AG09309 (cell line): ENCODE measurements at regions not wholly inside any gene's neighbourhood (a gene's known extent, or its start where the extent isn't known, plus 50 kb on each side); places are given as distances from the start of the nearest gene placed in this dataset.

Experiments used
- DNase-seq: peaks from one replicate; pipeline ENCODE4 v3.0.0-alpha.2; 2010; ENCODE audit warnings: low read depth
- H3K4me3 ChIP-seq: 2 replicates; pipeline ENCODE4 v1.5.1; 2011; ENCODE audit warnings: mild to moderate bottlenecking, low read depth, low read length, moderate library complexity; ENCODE audit not compliant: control insufficient read depth
- CTCF ChIP-seq: IDR thresholded peaks from 2 replicates; pipeline ENCODE4 v1.5.1; 2011; ENCODE audit warnings: mild to moderate bottlenecking, low read depth, low read length, inconsistent platforms; ENCODE audit not compliant: insufficient read depth, control insufficient read depth; ENCODE audit errors: missing control alignments

DNA sequence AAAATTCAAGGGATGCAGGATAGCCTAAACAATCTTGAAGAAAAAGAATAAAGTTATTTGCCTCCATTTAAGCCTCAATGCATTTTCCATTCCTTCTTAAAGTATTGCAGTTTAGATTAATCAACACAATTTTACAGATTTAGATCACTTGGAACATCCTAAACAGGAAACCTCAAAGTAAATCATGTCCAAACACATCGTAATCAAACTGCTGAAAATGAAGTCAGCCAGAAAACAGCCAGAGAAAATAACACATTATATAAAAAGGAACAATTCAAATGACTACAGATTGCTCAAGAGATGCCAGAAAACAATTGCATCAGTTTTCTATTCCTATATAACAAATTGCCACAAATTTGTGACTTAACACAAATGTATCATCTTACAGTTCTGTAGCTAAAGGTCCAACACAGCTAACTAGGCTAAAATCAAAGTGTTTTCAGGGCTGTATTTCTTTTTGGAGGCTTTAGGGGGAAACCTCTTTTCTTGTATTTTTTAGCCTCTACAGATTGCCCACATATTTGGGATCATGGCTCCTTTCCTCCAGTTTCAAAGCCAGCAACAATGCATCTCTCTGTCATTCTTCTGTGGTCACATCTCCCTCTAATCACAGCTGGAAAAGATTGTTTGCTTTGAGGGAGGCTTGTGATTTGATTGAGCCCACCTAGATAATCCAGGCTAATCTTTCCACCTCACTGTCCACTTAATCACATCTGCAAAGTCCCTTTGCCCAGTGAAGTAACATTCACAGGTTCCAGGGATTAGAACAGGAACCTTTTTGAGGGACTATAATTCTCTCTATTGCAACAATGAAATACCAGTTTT lies 543.3 kb upstream of the UBE2E2 start:
- TF ChIP-seq CTCF = no peak
- DNase-seq = no peak
- H3K4me3 ChIP-seq = no peak overlapping the region

- no peak for TF ChIP-seq CTCF
- H3K4me3 ChIP-seq = no peak overlapping the region
- DNase-seq = no peak
These were observed 542.5 kb upstream of the UBE2E2 start for GRCh38 chr3:22660606-22661005.

DNA sequence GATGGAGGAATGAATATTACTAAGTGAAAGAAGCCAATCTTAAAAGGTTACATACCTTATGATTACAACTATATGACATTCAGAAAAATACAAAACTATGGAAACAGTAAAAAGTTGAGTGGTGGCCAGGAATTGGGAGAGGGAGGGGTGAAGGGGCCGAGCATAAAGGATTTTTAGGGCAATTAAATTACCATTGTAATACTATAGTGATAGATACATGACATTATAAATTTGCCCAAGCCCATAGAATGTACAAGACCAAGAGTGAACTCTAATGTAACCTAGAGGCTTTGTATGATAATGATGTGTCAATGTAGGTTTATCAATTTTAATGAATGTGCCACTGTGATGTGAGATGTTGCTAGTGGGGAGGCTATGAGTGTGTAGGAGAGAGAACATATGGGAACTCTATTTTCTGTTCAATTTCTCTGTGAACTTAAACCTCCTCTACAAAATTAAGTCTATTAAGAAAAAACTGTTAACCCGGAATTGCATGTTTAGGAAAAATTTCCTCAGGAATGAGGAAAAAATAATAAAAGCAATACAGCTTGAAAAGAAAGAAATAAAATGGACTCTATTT lies 541.9 kb upstream of the UBE2E2 start:
- DNase-seq = no peak
- TF ChIP-seq CTCF = no peak
- H3K4me3 ChIP-seq = no peak overlapping the region

DNA sequence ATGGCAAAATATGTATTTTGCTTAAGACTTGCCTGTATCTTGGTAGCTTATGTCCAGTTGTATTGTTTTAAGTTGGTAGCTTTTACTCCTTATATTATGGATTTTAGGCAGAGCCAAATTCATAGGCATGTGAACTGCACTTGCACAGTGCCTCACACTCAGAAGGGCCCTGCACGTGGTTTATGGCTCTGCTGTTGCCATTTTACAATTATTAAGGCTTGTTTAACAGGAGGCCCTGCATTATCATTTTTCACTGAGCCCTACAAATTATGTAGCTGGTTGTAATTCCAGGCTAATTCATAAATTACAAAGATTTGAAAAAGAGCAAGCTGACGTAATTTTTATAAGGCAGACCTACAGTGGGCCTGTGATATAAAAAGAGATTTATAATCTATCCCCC lies 537.6 kb upstream of the UBE2E2 start:
- TF ChIP-seq CTCF = no peak
- DNase-seq = no peak
- H3K4me3 ChIP-seq = no peak overlapping the region

DNA sequence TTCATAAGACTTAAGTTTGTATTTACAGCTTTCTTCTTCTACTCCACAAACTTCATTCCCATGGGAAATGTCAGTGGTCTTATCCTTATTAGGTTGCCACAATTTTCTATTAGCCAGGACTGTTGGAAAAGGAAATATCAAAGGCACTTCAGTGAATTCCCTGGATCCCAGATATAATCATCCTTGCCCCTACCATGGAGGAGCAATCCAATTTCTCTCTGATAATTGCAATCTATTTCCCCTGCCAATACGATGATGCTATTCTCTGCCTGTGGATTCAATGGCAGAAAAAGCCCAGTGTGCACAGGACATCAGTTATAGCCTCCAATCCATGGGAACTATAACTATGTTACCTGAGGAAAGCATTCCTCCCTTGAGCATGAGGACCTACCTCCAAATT lies 536.4 kb upstream of the UBE2E2 start:
- H3K4me3 ChIP-seq = no peak overlapping the region
- no peak for TF ChIP-seq CTCF
- DNase-seq = no peak

- H3K4me3 ChIP-seq = no peak overlapping the region
- no peak for TF ChIP-seq CTCF
- no peak for DNase-seq
These were observed 531.3 kb upstream of the UBE2E2 start for GRCh38 chr3:22671848-22672247.

DNA sequence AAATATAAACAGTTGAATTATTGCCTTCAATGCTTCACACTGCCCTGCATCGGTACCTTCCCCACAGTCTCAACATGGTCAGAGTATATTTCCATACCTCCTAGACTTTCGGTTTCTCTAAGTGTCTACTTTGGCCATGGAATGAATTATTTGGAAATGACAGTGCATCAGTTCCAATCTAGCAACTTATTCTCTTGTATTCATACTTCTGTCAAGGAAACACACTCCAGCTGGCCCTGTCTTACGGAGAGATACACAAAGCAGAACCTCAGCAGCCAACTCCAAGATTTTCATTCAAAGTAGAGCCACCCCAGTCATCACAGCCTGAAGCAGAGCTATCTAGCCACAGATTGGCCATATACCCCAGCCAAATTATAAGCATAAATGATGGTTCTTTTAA lies 518.4 kb upstream of the UBE2E2 start:
- TF ChIP-seq CTCF = no peak
- no peak for DNase-seq

More for the DNA sequence above, 518.4 kb upstream of the UBE2E2 start:
- H3K4me3 ChIP-seq = no peak overlapping the region
